HEK293 (cell line): ENCODE measurements at regions not wholly inside any gene's neighbourhood (a gene's known extent, or its start where the extent isn't known, plus 50 kb on each side); places are given as distances from the start of the nearest gene placed in this dataset.

Source experiments
- CTCF ChIP-seq: fragments of 450-650 bp; formaldehyde crosslinking; IDR thresholded peaks from 2 replicates; pipeline ENCODE4 v1.5.1; 2016; ENCODE audit warnings: missing biosample characterization, missing genetic modification characterization
- GLIS2 ChIP-seq: fragments of 450-650 bp; formaldehyde crosslinking; IDR thresholded peaks from 2 replicates; pipeline ENCODE4 v1.5.1; 2016; ENCODE audit warnings: missing biosample characterization, missing genetic modification characterization
- HOXD13 ChIP-seq: sonication (generic); formaldehyde crosslinking; IDR thresholded peaks from 2 replicates; pipeline ENCODE4 v1.8.0; 2022; ENCODE audit warnings: missing genetic modification reagents, borderline replicate concordance
- IKZF3 ChIP-seq: fragments of 450-650 bp; IDR thresholded peaks from 2 replicates; pipeline ENCODE4 v1.5.0; 2018; ENCODE audit warnings: missing biosample characterization, mild to moderate bottlenecking, missing genetic modification characterization, moderate library complexity
- KLF7 ChIP-seq: fragments of 450-650 bp; formaldehyde crosslinking; IDR thresholded peaks from 2 replicates; pipeline ENCODE4 v1.5.1; 2016; ENCODE audit warnings: missing biosample characterization, missing genetic modification characterization, borderline replicate concordance
- KLF9 ChIP-seq: fragments of 450-650 bp; formaldehyde crosslinking; IDR thresholded peaks from 2 replicates; pipeline ENCODE4 v1.5.1; 2016; ENCODE audit warnings: missing biosample characterization, missing genetic modification characterization, low read depth
- OVOL3 ChIP-seq: fragments of 450-650 bp; formaldehyde crosslinking; IDR thresholded peaks from 2 replicates; pipeline ENCODE4 v1.5.1; 2016; ENCODE audit warnings: missing biosample characterization, missing genetic modification characterization
- PBX3 ChIP-seq: sonication (generic); formaldehyde crosslinking; IDR thresholded peaks from 2 replicates; pipeline ENCODE4 v1.8.1; 2022; ENCODE audit warnings: mild to moderate bottlenecking, moderate library complexity, missing genetic modification reagents
- PRDM1 ChIP-seq: fragments of 450-650 bp; formaldehyde crosslinking; IDR thresholded peaks from 2 replicates; pipeline ENCODE4; 2016; ENCODE audit warnings: missing biosample characterization, missing genetic modification characterization
- REPIN1 ChIP-seq: fragments of 450-650 bp; formaldehyde crosslinking; IDR thresholded peaks from 2 replicates; pipeline ENCODE4 v1.5.1; 2017; ENCODE audit warnings: missing biosample characterization, missing genetic modification characterization, low read depth
- REST ChIP-seq: fragments of 450-650 bp; formaldehyde crosslinking; IDR thresholded peaks from 2 replicates; pipeline ENCODE4 v1.5.1; 2016; ENCODE audit warnings: missing biosample characterization, missing genetic modification characterization
- SP2 ChIP-seq: fragments of 450-650 bp; formaldehyde crosslinking; IDR thresholded peaks from 2 replicates; pipeline ENCODE4 v1.5.1; 2016; ENCODE audit warnings: missing biosample characterization, missing genetic modification characterization
- SP3 ChIP-seq: fragments of 450-650 bp; formaldehyde crosslinking; IDR thresholded peaks from 2 replicates; pipeline ENCODE4 v1.5.1; 2016; ENCODE audit warnings: missing biosample characterization, missing genetic modification characterization
- SP7 ChIP-seq: fragments of 450-650 bp; formaldehyde crosslinking; IDR thresholded peaks from 2 replicates; pipeline ENCODE4 v1.5.1; 2016; ENCODE audit warnings: missing biosample characterization, missing genetic modification characterization
- ZBTB49 ChIP-seq: fragments of 450-650 bp; formaldehyde crosslinking; IDR thresholded peaks from 2 replicates; pipeline ENCODE4 v1.5.1; 2016; ENCODE audit warnings: missing biosample characterization, missing genetic modification characterization, low read depth
- ZBTB8A ChIP-seq: fragments of 450-650 bp; formaldehyde crosslinking; IDR thresholded peaks from 2 replicates; pipeline ENCODE4 v1.5.1; 2016; ENCODE audit warnings: missing biosample characterization, missing genetic modification characterization
- ZFHX2 ChIP-seq: fragments of 450-650 bp; formaldehyde crosslinking; conservative IDR thresholded peaks from 2 replicates; pipeline ENCODE4 v1.5.1; 2016; ENCODE audit warnings: missing biosample characterization, missing genetic modification characterization
- ZFP3 ChIP-seq: fragments of 450-650 bp; formaldehyde crosslinking; IDR thresholded peaks from 2 replicates; pipeline ENCODE4 v1.5.1; 2016; ENCODE audit warnings: low read depth, missing biosample characterization, missing genetic modification characterization
- ZNF155 ChIP-seq: fragments of 450-650 bp; formaldehyde crosslinking; IDR thresholded peaks from 2 replicates; pipeline ENCODE4 v1.5.1; 2016; ENCODE audit warnings: missing biosample characterization, missing genetic modification characterization
- ZNF175 ChIP-seq: fragments of 450-650 bp; formaldehyde crosslinking; IDR thresholded peaks from 2 replicates; pipeline ENCODE4 v1.5.1; 2016; ENCODE audit warnings: missing biosample characterization, missing genetic modification characterization
- ZNF211 ChIP-seq: fragments of 450-650 bp; formaldehyde crosslinking; IDR thresholded peaks from 2 replicates; pipeline ENCODE4 v1.5.1; 2016; ENCODE audit warnings: low read depth, missing biosample characterization, missing genetic modification characterization
- ZNF341 ChIP-seq: fragments of 450-650 bp; formaldehyde crosslinking; IDR thresholded peaks from 2 replicates; pipeline ENCODE4; 2016; ENCODE audit warnings: low read depth, missing biosample characterization, missing genetic modification characterization
- ZNF354C ChIP-seq: fragments of 450-650 bp; formaldehyde crosslinking; IDR thresholded peaks from 2 replicates; pipeline ENCODE4 v1.5.1; 2016; ENCODE audit warnings: missing biosample characterization, missing genetic modification characterization, low read depth, borderline replicate concordance
- ZNF366 ChIP-seq: fragments of 450-650 bp; formaldehyde crosslinking; conservative IDR thresholded peaks from 2 replicates; pipeline ENCODE4 v1.5.1; 2016; ENCODE audit warnings: missing biosample characterization, missing genetic modification characterization
- ZNF48 ChIP-seq: fragments of 450-650 bp; formaldehyde crosslinking; IDR thresholded peaks from 2 replicates; pipeline ENCODE4 v1.5.1; 2016; ENCODE audit warnings: missing biosample characterization, missing genetic modification characterization
- ZNF580 ChIP-seq: fragments of 450-650 bp; formaldehyde crosslinking; IDR thresholded peaks from 2 replicates; pipeline ENCODE4 v1.5.1; 2016; ENCODE audit warnings: missing biosample characterization, missing genetic modification characterization
- ZNF596 ChIP-seq: fragments of 450-650 bp; IDR thresholded peaks from 2 replicates; pipeline ENCODE4 v1.5.0; 2018; ENCODE audit warnings: missing biosample characterization, mild to moderate bottlenecking, missing genetic modification characterization, moderate library complexity
- ZNF621 ChIP-seq: fragments of 450-650 bp; formaldehyde crosslinking; IDR thresholded peaks from 2 replicates; pipeline ENCODE4 v1.5.1; 2017; ENCODE audit warnings: missing biosample characterization, missing genetic modification characterization
- ZNF629 ChIP-seq: fragments of 450-650 bp; formaldehyde crosslinking; IDR thresholded peaks from 2 replicates; pipeline ENCODE4 v1.5.1; 2017; ENCODE audit warnings: missing biosample characterization, missing genetic modification characterization
- ZNF670 ChIP-seq: fragments of 450-650 bp; formaldehyde crosslinking; IDR thresholded peaks from 2 replicates; pipeline ENCODE4 v1.5.1; 2016; ENCODE audit warnings: missing biosample characterization, missing genetic modification characterization, low read depth
- ZNF677 ChIP-seq: fragments of 450-650 bp; IDR thresholded peaks from 2 replicates; pipeline ENCODE4 v1.5.0; 2018; ENCODE audit warnings: missing biosample characterization, mild to moderate bottlenecking, missing genetic modification characterization, moderate library complexity
- ZNF76 ChIP-seq: fragments of 450-650 bp; formaldehyde crosslinking; IDR thresholded peaks from 2 replicates; pipeline ENCODE4; 2016; ENCODE audit warnings: low read depth, missing biosample characterization, missing genetic modification characterization, borderline replicate concordance
- ZNF785 ChIP-seq: fragments of 450-650 bp; formaldehyde crosslinking; IDR thresholded peaks from 2 replicates; pipeline ENCODE4 v1.5.1; 2016; ENCODE audit warnings: missing biosample characterization, missing genetic modification characterization

GRCh38 chr1:116825207-116825719 is 71.0 kb downstream of the CD2 start (continued):
- peak; percentile 53; the same call in 1 of the 2 replicates for TF ChIP-seq SP2 (tag by site-specific recombination)
- no peak for TF ChIP-seq HOXD13
- TF ChIP-seq KLF7, result 0 out of 2 replicates have a peak, but pooled peaks have one; percentile 13
- TF ChIP-seq ZNF175 (tag by site-specific recombination), result no peak
- TF ChIP-seq ZNF354C (tag by site-specific recombination), result no peak
- TF ChIP-seq CTCF (tag by site-specific recombination), result no peak
- peak; percentile 49; the same call in 1 of the 2 replicates for TF ChIP-seq KLF9 (tag by site-specific recombination)
- no peak for TF ChIP-seq ZNF670 (tag by site-specific recombination)
- TF ChIP-seq PRDM1 (tag by site-specific recombination), result peak; percentile 94
- TF ChIP-seq ZNF621 (tag by site-specific recombination), result no peak
- TF ChIP-seq ZNF341 (tag by site-specific recombination), result peak; percentile 19; the same call in 1 of the 2 replicates
- TF ChIP-seq REST, result no peak
- TF ChIP-seq ZNF629 (tag by site-specific recombination), result 0 out of 2 replicates have a peak, but pooled peaks have one; percentile 14
- no peak for TF ChIP-seq ZBTB49 (tag by site-specific recombination)
- TF ChIP-seq ZNF785 (tag by site-specific recombination), result no peak
- 0 out of 2 replicates have a peak, but pooled peaks have one; percentile 10 for TF ChIP-seq ZNF366 (tag by site-specific recombination)
- no peak for TF ChIP-seq PBX3 (CRISPR knock-in tag)
- TF ChIP-seq IKZF3 (tag by site-specific recombination), result no peak
- TF ChIP-seq SP3 (tag by site-specific recombination), result 0 out of 2 replicates have a peak, but pooled peaks have one; percentile 12
- TF ChIP-seq ZFP3, result no peak
- peak; percentile 40; the same call in 1 of the 2 replicates for TF ChIP-seq GLIS2 (tag by site-specific recombination)
- TF ChIP-seq ZNF48 (tag by site-specific recombination), result no peak
- TF ChIP-seq ZNF580 (tag by site-specific recombination), result no peak
- TF ChIP-seq ZNF155 (tag by site-specific recombination), result no peak
- TF ChIP-seq ZNF76, result no peak
- TF ChIP-seq REPIN1 (tag by site-specific recombination), result no peak
- TF ChIP-seq OVOL3 (tag by site-specific recombination), result no peak
- 0 out of 2 replicates have a peak, but pooled peaks have one; percentile 16 for TF ChIP-seq SP7 (tag by site-specific recombination)
- no peak for TF ChIP-seq ZNF596 (tag by site-specific recombination)
- peak; percentile 83 for TF ChIP-seq ZFHX2
- no peak for TF ChIP-seq ZBTB8A (tag by site-specific recombination)
- no peak for TF ChIP-seq ZNF211 (tag by site-specific recombination)
- no peak for TF ChIP-seq ZNF677
